T-helper 2 cell treated with Interferon-gamma antibody and Interleukin-4, amounts not matched to agents 5 μg/mL and 100 μg/mL, for 36 hours (primary cell): ENCODE measurements at regions not wholly inside any gene's neighbourhood (a gene's known extent, or its start where the extent isn't known, plus 50 kb on each side); places are given as distances from the start of the nearest gene placed in this dataset.
"Not testable (repeated sequence)": the region's sequence is repeated elsewhere in the genome, so short reads cannot be mapped to it uniquely, and the experiment has no call there.

Source experiments
- DNase-seq: peaks from one replicate; pipeline ENCODE4 v3.0.0; 2021; ENCODE audit warnings: low spot score
- H3K27ac Mint-ChIP-seq: one replicate; pipeline ENCODE4 v1.8.0; 2021; ENCODE audit warnings: mild to moderate bottlenecking, mixed read lengths
- H3K27me3 Mint-ChIP-seq: one replicate; pipeline ENCODE4 v1.8.0; 2021; ENCODE audit warnings: low read depth, mixed read lengths
- H3K36me3 Mint-ChIP-seq: one replicate; pipeline ENCODE4 v1.8.0; 2021; ENCODE audit warnings: low read depth, mixed read lengths
- H3K4me1 Mint-ChIP-seq: one replicate; pipeline ENCODE4 v1.8.0; 2021; ENCODE audit warnings: low read depth, mixed read lengths
- H3K4me3 Mint-ChIP-seq: one replicate; pipeline ENCODE4 v1.8.0; 2022; ENCODE audit warnings: mild to moderate bottlenecking, moderate library complexity, mixed read lengths
- H3K9me3 Mint-ChIP-seq: one replicate; pipeline ENCODE4 v1.8.0; 2021; ENCODE audit warnings: mixed read lengths

DNA sequence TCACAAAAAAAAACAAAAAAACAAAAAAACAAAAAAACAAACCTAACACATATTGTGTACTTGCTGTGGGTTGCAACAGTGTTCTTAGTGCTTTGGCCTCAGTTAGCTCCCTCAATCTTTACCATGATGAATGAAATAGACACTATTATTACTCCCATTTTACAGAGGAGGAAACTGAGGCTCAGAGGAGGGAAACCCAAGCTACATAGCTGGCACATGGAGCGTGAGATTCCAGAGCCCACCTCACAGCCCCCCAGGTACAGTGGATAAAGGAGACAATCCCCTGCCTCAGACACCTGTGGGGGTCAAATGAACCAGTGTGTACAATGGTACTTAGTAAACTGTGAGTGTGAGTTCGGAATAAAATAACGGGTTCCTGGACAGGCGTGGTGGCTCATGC is 104.9 kb upstream of the SMAD3 start:
- H3K27ac Mint-ChIP-seq, result no peak overlapping the region

DNA sequence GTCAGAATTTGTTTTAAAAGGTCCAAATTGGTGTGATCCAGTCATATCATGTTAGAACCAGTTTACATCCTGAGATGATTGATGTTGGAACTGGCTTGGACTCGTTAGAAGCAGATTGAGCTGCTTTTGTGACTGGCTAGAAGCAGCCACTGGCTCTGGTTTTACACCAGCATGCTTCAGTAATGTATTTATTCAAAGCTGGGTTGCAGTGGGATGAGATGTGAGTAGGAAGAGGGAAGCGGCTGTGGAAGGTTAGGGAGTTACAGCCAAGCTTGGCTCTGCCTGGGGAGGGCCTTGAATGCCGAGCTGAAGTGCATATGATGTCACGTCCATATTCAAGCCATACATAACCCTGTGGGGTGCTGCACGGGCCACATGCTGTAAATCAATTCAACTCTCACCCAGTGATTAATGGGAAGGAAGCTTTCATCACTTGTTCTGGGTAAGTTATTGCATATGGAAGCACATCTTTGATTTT is 104.0 kb upstream of the SMAD3 start:
- Mint-ChIP-seq H3K9me3 (no peaks in the 10 kb centered on the region), H3K4me3 (no peak overlapping the region), H3K4me1 (no peaks in the 10 kb centered on the region), H3K27ac (no peak overlapping the region), H3K27me3 (no peaks in the 10 kb centered on the region), H3K36me3 (no peaks in the 10 kb centered on the region)
- DNase-seq, result no peak

More for the DNA sequence above, 104.9 kb upstream of the SMAD3 start:
- Mint-ChIP-seq H3K9me3 (no peaks in the 10 kb centered on the region), H3K27me3 (no peaks in the 10 kb centered on the region), H3K4me1 (no peaks in the 10 kb centered on the region), H3K36me3 (no peaks in the 10 kb centered on the region), H3K4me3 (no peak overlapping the region)
- no peak for DNase-seq

DNA sequence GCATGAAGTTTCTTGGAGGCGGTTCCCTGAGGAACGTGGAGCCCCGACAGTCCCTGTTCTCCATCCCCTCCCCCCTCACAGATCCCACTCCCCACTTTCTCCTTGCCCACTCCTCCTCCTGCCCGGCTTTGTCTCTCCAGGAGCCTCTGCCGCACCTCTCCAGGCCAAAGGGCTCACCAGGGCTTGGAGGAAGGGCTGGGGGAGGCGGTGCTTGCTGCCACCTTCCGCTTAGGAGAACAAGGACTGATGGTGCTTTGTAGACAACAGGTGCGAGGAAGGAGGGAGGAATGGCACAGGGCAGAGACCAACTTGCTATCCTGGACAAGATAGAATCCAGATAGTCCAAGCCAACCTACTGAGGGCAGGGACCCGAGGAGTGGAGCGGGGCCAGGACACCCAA is 103.5 kb upstream of the SMAD3 start:
- Mint-ChIP-seq H3K36me3 (no peaks in the 10 kb centered on the region), H3K27ac (no peak overlapping the region), H3K4me3 (no peak overlapping the region), H3K9me3 (no peaks in the 10 kb centered on the region), H3K4me1 (no peaks in the 10 kb centered on the region), H3K27me3 (no peaks in the 10 kb centered on the region)
- no peak for DNase-seq

DNA sequence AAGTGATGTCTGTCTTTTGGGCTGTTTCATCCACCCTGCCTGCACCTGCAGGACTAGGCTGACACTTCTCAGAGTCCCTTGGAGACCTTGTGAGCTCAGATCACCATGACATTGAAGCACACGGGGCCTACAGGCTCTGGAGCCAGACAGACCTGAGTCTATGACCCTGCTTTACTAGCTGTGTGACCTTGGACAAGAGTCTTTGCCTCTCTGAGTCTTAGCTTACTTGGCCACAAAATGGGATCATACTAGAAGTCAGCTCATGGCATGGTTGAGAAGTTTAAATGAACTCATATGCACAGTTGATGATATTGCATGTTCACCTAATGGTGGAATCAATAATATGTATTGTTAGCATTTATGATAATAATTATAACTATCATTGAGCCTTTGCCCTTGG is 102.9 kb upstream of the SMAD3 start:
- DNase-seq, result no peak
- Mint-ChIP-seq H3K36me3 (no peaks in the 10 kb centered on the region), H3K27me3 (no peaks in the 10 kb centered on the region), H3K9me3 (no peaks in the 10 kb centered on the region), H3K4me3 (no peak overlapping the region), H3K4me1 (no peaks in the 10 kb centered on the region), H3K27ac (no peak overlapping the region)

DNA sequence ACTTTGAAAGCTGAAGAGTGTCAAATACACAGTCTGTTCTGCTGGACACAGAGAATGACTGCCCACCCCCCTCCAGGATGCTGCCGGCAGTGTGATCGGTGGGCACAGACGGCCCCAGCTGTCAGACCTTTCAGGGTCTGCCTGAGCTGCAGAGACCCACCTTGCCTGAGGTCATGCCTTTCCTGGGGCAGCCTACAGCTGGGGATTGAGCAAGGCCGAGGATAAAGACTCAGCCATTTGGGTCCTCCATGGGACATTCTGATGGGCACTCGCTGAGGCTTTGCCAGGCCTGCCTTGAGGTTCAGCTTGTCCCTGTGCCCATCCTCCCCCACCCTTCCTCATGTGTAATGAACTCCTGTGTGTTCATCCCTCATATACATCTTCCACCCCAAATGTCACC is 102.3 kb upstream of the SMAD3 start:
- no peak overlapping the region for H3K4me3 Mint-ChIP-seq
- no peak for DNase-seq
- no peaks in the 10 kb centered on the region for H3K27me3 Mint-ChIP-seq
- no peaks in the 10 kb centered on the region for H3K36me3 Mint-ChIP-seq
- no peaks in the 10 kb centered on the region for H3K9me3 Mint-ChIP-seq
- no peaks in the 10 kb centered on the region for H3K4me1 Mint-ChIP-seq
- no peak overlapping the region for H3K27ac Mint-ChIP-seq

DNA sequence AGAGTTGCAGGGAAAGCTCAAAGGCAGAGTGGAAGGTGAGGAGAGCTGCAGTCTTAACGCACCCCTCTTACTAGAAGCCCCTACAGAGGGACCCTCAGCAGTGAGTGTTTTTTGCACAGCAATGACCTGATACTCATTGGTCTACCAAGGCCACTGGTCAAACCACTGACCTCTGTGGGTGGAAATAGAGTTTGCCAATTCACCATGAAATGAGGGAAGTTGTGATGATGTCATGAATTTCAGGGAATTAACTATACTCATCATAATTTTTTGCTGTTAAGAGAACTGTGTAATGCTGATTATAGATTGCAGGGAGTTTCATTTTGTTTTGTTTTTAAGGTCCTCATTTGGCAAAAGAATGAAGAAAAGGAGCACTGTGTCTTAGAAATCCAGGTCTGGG is 101.7 kb upstream of the SMAD3 start:
- no peak overlapping the region for H3K4me3 Mint-ChIP-seq
- H3K27me3 Mint-ChIP-seq, result peaks cover 2% of the 10 kb centered on the region
- no peak overlapping the region for H3K27ac Mint-ChIP-seq
- no peaks in the 10 kb centered on the region for H3K9me3 Mint-ChIP-seq
- H3K36me3 Mint-ChIP-seq, result no peaks in the 10 kb centered on the region
- DNase-seq, result no peak
- H3K4me1 Mint-ChIP-seq, result no peaks in the 10 kb centered on the region

DNA sequence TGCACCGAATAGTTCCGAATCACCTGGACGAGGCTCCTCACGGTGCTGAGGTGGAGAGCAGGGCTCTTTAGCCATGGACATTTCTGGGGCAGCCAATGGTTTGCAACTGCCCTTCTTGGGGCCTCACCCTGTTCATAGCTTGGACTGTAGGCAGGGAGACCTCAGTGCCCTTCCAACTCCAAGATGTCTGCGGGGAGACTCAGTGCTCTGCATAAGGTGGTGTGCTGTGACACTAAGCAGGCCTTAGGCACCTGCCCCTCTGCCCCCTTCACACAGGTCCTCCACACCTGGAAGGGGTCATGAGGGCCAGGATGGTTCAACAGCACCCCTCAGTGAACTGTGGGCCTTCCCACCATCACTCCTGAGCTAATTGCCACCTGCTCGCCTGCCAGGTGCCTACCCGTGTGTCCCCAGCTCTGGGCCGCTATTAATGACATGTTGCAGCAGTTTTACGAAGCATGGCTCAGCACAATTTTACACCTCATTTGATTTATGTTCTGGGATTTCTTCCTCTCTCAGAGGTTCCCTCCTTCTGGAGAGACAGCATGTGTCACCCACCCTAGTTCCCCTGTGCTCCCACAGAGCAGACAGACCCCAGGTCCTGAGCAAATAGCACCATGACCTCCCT is 101.2 kb upstream of the SMAD3 start:
- DNase-seq, result no peak
- no peak overlapping the region for H3K4me3 Mint-ChIP-seq
- H3K27me3 Mint-ChIP-seq, result peaks cover 6% of the 10 kb centered on the region
- no peaks in the 10 kb centered on the region for H3K36me3 Mint-ChIP-seq
- no peaks in the 10 kb centered on the region for H3K9me3 Mint-ChIP-seq
- H3K4me1 Mint-ChIP-seq, result no peaks in the 10 kb centered on the region
- no peak overlapping the region for H3K27ac Mint-ChIP-seq

DNA sequence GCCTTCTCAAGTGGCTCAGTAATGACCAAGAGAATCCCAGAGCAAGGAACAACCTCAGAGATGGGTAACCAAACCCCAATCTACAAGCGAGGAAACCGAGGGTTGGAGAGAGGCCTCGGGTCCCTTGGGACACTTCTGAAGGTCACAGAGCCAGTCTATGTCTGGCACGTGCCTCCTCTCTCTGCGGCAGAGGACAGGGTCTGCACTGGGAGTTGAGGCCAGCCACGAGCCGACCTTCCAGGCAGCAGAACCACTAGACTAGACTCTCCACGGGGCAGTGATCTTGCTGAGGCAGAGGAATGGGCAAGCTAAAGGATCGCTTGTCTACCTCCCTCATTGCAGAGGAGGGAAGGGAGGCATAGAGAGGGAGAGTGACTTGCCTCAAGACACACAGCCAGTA is 100.6 kb upstream of the SMAD3 start:
- H3K36me3 Mint-ChIP-seq, result no peaks in the 10 kb centered on the region
- no peak for DNase-seq
- H3K9me3 Mint-ChIP-seq, result no peaks in the 10 kb centered on the region
- no peak overlapping the region for H3K4me3 Mint-ChIP-seq
- peaks cover 6% of the 10 kb centered on the region for H3K27me3 Mint-ChIP-seq
- H3K4me1 Mint-ChIP-seq, result no peaks in the 10 kb centered on the region
- no peak overlapping the region for H3K27ac Mint-ChIP-seq

DNA sequence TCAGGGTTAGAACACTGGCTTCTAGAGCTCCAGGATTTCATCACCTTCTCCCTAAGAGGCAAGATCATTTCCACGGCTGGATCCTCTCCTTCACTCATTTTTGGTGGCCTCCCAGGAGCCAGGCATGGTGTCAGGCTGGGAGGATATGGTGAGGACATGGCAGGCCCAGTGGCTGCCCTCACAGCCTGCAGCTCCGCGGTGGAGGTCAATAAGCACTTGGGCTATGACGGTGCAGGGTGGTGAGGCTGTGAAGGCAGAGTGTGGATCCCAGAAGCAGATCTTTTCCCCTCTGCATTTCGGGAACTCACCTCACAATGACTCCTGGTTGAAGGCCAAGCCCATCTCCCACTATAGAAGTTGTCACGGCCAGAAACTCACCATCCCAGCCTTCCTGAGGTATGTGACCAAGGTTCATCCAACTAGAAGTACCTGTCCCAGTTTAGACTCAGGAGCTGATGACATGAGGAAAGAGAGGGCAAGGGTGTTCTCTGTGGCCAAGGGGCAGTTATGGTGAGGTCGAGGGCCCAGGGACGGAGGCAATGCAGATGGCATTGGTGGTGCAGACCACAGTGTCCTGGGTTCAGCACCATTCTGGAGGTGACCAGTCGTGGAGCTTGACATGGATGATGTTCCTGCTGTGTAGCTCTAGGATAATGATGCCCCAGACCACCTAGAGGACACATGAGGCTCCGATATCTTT is 100.1 kb upstream of the SMAD3 start:
- peaks cover 6% of the 10 kb centered on the region for H3K27me3 Mint-ChIP-seq
- no peak overlapping the region for H3K4me3 Mint-ChIP-seq
- H3K9me3 Mint-ChIP-seq, result no peaks in the 10 kb centered on the region
- no peaks in the 10 kb centered on the region for H3K36me3 Mint-ChIP-seq
- H3K27ac Mint-ChIP-seq, result no peak overlapping the region
- no peak for DNase-seq
- no peaks in the 10 kb centered on the region for H3K4me1 Mint-ChIP-seq

DNA sequence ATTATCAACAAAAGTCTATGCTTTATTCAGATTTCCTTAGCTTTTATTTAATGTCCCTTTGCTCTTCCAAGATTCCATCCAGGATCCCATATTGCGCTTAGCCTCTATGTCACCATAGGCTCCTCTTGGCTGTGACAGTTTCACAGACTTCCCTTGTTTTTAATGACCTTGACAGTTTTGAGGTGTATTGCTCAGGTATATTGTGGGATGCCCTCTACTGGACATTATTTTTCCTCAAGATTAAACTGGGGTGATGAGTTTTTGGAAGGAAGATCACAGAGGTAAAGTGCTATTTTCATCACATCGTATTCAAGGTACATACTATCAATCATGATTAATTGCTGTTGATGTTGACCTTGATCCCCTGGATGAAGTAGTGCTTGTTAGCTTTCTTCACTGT is 99.1 kb upstream of the SMAD3 start:
- H3K4me1 Mint-ChIP-seq, result no peaks in the 10 kb centered on the region
- peaks cover 6% of the 10 kb centered on the region for H3K27me3 Mint-ChIP-seq
- no peak for DNase-seq
- no peak overlapping the region for H3K4me3 Mint-ChIP-seq
- H3K9me3 Mint-ChIP-seq, result no peaks in the 10 kb centered on the region
- H3K27ac Mint-ChIP-seq, result no peak overlapping the region
- no peaks in the 10 kb centered on the region for H3K36me3 Mint-ChIP-seq

DNA sequence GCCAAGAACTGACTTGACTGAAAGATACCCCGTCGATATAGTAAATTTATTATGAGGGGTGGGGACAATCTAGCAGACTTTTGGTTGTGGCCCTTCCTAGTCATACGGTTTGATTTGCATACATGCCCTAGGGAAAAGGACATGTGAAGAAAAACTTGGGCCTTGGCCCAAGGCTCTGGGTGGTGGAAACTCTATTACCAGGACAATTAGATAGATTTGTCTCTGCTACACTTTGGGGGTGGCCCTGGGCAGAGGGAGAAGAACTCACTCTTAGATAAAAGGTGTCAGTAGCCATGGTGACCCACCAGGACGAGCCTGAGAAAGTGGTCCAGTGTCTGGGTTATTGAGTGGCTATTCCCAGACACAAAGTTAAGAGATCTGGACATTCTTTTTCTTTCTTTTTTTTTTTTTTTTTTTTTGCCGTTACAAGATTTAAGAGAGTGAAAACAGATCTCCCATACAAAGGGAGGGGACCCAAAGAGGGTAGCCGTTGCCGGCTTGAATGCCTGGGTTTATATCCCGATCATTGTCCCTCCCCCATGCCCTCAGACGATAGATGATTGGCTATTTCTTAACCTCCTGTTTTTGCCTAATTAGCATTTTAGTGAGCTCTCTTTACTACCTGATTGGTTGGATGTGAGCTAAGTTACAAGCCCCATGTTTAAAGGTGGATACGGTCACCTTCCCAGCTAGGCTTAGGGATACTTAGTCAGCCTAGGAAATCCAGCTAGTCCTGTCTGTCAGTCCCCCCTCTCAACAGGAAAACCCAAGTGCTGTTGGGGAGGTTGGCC is 96.4 kb upstream of the SMAD3 start:
- no peaks in the 10 kb centered on the region for H3K4me1 Mint-ChIP-seq
- no peak for DNase-seq
- H3K27me3 Mint-ChIP-seq, result peaks cover 14% of the 10 kb centered on the region
- no peak overlapping the region for H3K4me3 Mint-ChIP-seq
- H3K36me3 Mint-ChIP-seq, result no peaks in the 10 kb centered on the region
- H3K27ac Mint-ChIP-seq, result no peak overlapping the region
- no peaks in the 10 kb centered on the region for H3K9me3 Mint-ChIP-seq

DNA sequence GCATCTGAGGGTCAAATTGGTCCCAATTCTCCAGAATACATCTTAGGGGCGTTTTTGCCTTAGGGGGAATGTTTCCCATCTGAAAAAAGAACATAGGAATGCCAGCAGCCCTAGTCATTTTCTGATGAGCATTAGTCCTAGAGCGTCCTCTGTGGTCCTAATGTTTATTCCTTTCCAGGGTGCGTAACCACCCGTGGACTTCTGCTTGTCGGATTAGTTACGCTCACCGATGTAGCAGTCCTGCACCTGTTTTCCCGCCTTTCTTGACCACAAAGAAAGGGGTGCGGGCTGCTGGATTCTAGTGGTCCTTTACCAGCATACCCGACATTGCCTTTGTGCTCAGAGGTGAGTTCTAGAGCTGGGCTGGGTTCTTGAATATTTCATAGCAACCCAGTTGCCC is 91.3 kb upstream of the SMAD3 start:
- not testable (repeated sequence) for H3K4me1 Mint-ChIP-seq, H3K27ac Mint-ChIP-seq, DNase-seq, H3K9me3 Mint-ChIP-seq, H3K36me3 Mint-ChIP-seq, H3K4me3 Mint-ChIP-seq
- H3K27me3 Mint-ChIP-seq, result peaks cover 30% of the 10 kb centered on the region

DNA sequence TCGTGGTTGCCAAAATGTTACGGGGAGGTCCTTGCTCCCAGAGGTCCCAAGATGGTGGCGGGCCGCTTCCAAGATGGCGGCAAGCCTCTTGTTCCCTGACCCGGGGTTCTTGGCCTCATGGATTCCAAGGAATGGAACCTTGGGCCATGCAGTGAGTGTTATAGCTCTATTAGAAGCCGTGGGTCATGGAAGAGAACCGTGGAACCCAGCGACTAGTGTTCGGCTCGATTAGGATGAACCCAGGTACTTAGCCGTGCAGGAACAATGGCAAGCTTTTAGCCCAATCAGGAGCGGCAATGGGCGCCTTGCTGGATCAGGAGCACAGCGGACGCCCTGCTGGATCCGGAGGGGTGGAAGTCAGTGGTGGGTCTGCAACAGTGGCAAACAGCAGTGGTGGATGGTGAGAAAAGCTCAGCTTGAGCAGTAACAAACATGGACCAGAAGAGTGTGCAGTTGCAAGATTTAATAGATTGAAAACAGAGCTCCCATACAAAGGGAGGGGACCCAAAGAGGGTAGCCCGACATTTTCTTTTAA is 89.2 kb upstream of the SMAD3 start:
- not testable (repeated sequence) for DNase-seq, H3K4me1 Mint-ChIP-seq, H3K9me3 Mint-ChIP-seq, H3K4me3 Mint-ChIP-seq, H3K36me3 Mint-ChIP-seq, H3K27ac Mint-ChIP-seq
- H3K27me3 Mint-ChIP-seq, result peaks cover 41% of the 10 kb centered on the region

DNA sequence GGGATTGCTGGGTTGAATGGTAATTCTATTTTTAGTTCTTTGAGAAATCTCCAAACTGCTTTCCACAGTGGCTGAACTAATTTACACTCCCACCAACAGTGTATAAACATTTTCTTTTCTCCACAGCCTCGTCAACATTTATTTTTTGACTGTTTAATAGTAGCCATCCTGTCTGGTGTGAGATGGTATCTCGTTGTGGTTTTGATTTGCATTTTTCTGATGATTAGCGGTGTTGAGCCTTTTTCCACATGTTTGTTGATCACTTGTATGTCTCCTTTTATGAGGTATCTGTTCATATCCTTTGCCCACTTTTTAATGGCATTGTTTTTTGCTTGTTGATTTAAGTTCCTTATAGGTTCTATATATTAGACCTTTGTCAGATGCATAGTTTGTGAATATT is 85.1 kb upstream of the SMAD3 start:
- H3K4me1 Mint-ChIP-seq, H3K9me3 Mint-ChIP-seq, H3K36me3 Mint-ChIP-seq, DNase-seq, H3K4me3 Mint-ChIP-seq, H3K27ac Mint-ChIP-seq: not testable (repeated sequence)
- peaks cover 48% of the 10 kb centered on the region for H3K27me3 Mint-ChIP-seq
